ENCODE measurements at regions not wholly inside any gene's neighbourhood (a gene's known extent, or its start where the extent isn't known, plus 50 kb on each side); places are given as distances from the start of the nearest gene placed in this dataset.

GRCh38 chr6:79427721-79428120 is 109.5 kb downstream of the LCA5 start:
- TF ChIP-seq TAF1 (IDR thresholded peaks at IDR 0.05; ENCODE audit: borderline replicate concordance, insufficient read depth, low read length) (no peak), POLR2AphosphoS5 (IDR thresholded peaks at IDR 0.05; ENCODE audit: low read depth, low read length) (no peak)

All from PFSK-1 (cell line).